GM23248 (cell line): ENCODE measurements at regions not wholly inside any gene's neighbourhood (a gene's known extent, or its start where the extent isn't known, plus 50 kb on each side); places are given as distances from the start of the nearest gene placed in this dataset.

ENCODE experiments used
- DNase-seq: peaks from one replicate; pipeline ENCODE4 v3.0.0-alpha.2; 2015
- H2AFZ ChIP-seq: fragments of 200-600 bp; sonication (generic); 2 replicates; pipeline ENCODE4 v1.6.1; 2016; ENCODE audit warnings: antibody characterized with exemption
- H3F3A ChIP-seq: fragments of 200-600 bp; sonication (generic); 2 replicates; pipeline ENCODE4 v1.6.1; 2016; ENCODE audit warnings: mild to moderate bottlenecking, antibody characterized with exemption, mixed run types; ENCODE audit not compliant: insufficient read depth
- H3K27ac ChIP-seq: fragments of 200-600 bp; sonication (generic); 2 replicates; pipeline ENCODE4 v1.5.1; 2016; ENCODE audit warnings: mild to moderate bottlenecking
- H3K27me3 ChIP-seq: fragments of 200-600 bp; sonication (generic); replicated peaks from 2 replicates; pipeline ENCODE4 v1.6.1; 2016; ENCODE audit warnings: mild to moderate bottlenecking; ENCODE audit not compliant: insufficient read depth
- H3K36me3 ChIP-seq: fragments of 200-600 bp; sonication (generic); 2 replicates; pipeline ENCODE4 v1.6.1; 2016; ENCODE audit warnings: low read depth, mild to moderate bottlenecking
- H3K4me1 ChIP-seq: fragments of 200-600 bp; sonication (generic); 2 replicates; pipeline ENCODE4 v1.6.1; 2016; ENCODE audit warnings: mild to moderate bottlenecking; ENCODE audit not compliant: insufficient read depth
- H3K4me2 ChIP-seq: fragments of 200-600 bp; sonication (generic); one replicate; pipeline ENCODE4 v1.6.1; 2016; ENCODE audit warnings: mild to moderate bottlenecking; ENCODE audit not compliant: unreplicated experiment
- H3K4me3 ChIP-seq: fragments of 200-600 bp; sonication (generic); 2 replicates; pipeline ENCODE4 v1.5.1; 2016; ENCODE audit warnings: mild to moderate bottlenecking
- H3K79me2 ChIP-seq: fragments of 200-600 bp; sonication (generic); 2 replicates; pipeline ENCODE4 v1.6.1; 2016; ENCODE audit warnings: mild to moderate bottlenecking; ENCODE audit not compliant: insufficient read depth
- H3K9ac ChIP-seq: fragments of 200-600 bp; sonication (generic); 2 replicates; pipeline ENCODE4 v1.6.1; 2016; ENCODE audit warnings: mild to moderate bottlenecking
- H3K9me2 ChIP-seq: fragments of 200-600 bp; sonication (generic); 2 replicates; pipeline ENCODE4 v1.6.1; 2016; ENCODE audit warnings: mixed run types, mild to moderate bottlenecking, moderate library complexity; ENCODE audit not compliant: insufficient read depth
- H3K9me3 ChIP-seq: fragments of 200-600 bp; sonication (generic); one replicate; pipeline ENCODE4 v1.6.1; 2017; ENCODE audit warnings: low read depth
- H4K20me1 ChIP-seq: fragments of 200-600 bp; sonication (generic); 2 replicates; pipeline ENCODE4 v1.6.0; 2016; ENCODE audit not compliant: insufficient read depth
- EZH2 ChIP-seq: fragments of 200-600 bp; sonication (generic); IDR thresholded peaks from 2 replicates; pipeline ENCODE4 v1.6.1; 2018; ENCODE audit warnings: antibody characterized with exemption, mild to moderate bottlenecking; ENCODE audit not compliant: insufficient read depth, poor library complexity, severe bottlenecking
- EZH2phosphoT487 ChIP-seq: fragments of 200-600 bp; sonication (generic); IDR thresholded peaks from 2 replicates; pipeline ENCODE4 v1.6.1; 2018; ENCODE audit warnings: antibody characterized with exemption, moderate library complexity, mild to moderate bottlenecking, low read depth; ENCODE audit not compliant: insufficient read depth
- WGBS, 2 experiments: methylation state at CpG; one replicate each; pipeline ENCODE4 v1.1.6; 2015 to 2017; ENCODE audit warnings: low lambda C conversion rate in 2 of 2, low coverage in 1 of 2; ENCODE audit errors: missing lambda C conversion rate in 2 of 2; 5-methylcytosine and 5-hydroxymethylcytosine counted together
- in situ Hi-C: fragments of 300-500 bp; cut with MboI; formaldehyde crosslinking; loops from 2 replicates; pipeline ENCODE4 v1.15.0; 2020

GRCh38 chr6:100274147-100274546, 190.6 kb downstream of the SIM1 start:
- in situ Hi-C loops: no loop called here
- H3K4me2 ChIP-seq: no peak overlapping the region
- H3F3A ChIP-seq: peaks cover 6% of the 10 kb centered on the region; the same call in 1 of the 2 replicates
- H3K27me3 ChIP-seq: no peaks in the 10 kb centered on the region
- H4K20me1 ChIP-seq: no peaks in the 10 kb centered on the region
- no peaks in the 10 kb centered on the region for H3K36me3 ChIP-seq
- no peak for DNase-seq
- peaks cover 16% of the 10 kb centered on the region for H3K4me1 ChIP-seq
- H3K9ac ChIP-seq: no peak overlapping the region
- no peak overlapping the region for H2AFZ ChIP-seq
- H3K9me3 ChIP-seq: no peaks in the 10 kb centered on the region
- no peak overlapping the region for H3K27ac ChIP-seq
- 94 to 100% methylated on average over 1 of the region's 1 CpG for WGBS, 2 experiments
- no peaks in the 10 kb centered on the region for H3K9me2 ChIP-seq
- no peak overlapping the region for H3K4me3 ChIP-seq
- no peaks in the 10 kb centered on the region for H3K79me2 ChIP-seq
- TF ChIP-seq EZH2 (no peak), EZH2phosphoT487 (no peak)

GRCh38 chr6:100271625-100272024, 193.1 kb downstream of the SIM1 start:
- Histone ChIP-seq H3K36me3 (no peaks in the 10 kb centered on the region), H3K9ac (no peak overlapping the region), H3K79me2 (no peaks in the 10 kb centered on the region), H3K4me1 (peaks cover 34% of the 10 kb centered on the region), H3K9me3 (no peaks in the 10 kb centered on the region), H3K27me3 (no peaks in the 10 kb centered on the region), H3K9me2 (no peaks in the 10 kb centered on the region), H3K4me3 (no peak overlapping the region), H4K20me1 (no peaks in the 10 kb centered on the region), H3F3A (peaks cover 21% of the 10 kb centered on the region), H2AFZ (peak overlapping the region; percentile 14; the same call in 1 of the 2 replicates), H3K27ac (no peak overlapping the region), H3K4me2 (no peak overlapping the region)
- in situ Hi-C loops: no loop called here
- no peak for DNase-seq
- no peak for TF ChIP-seq EZH2phosphoT487
- 89 to 93% methylated on average over 2 of the region's 2 CpGs for WGBS, 2 experiments

- DNase-seq: no peak
- no peaks in the 10 kb centered on the region for H3K27me3 ChIP-seq
- no peak overlapping the region for H3K27ac ChIP-seq
- H3K79me2 ChIP-seq: no peaks in the 10 kb centered on the region
- H3K9ac ChIP-seq: no peak overlapping the region
- in situ Hi-C loops: no loop called here
- H3K9me3 ChIP-seq: no peaks in the 10 kb centered on the region
- WGBS, 2 experiments: 97 to 99% methylated on average over 5 of the region's 5 CpGs
- H4K20me1 ChIP-seq: no peaks in the 10 kb centered on the region
- H3F3A ChIP-seq: peaks cover 21% of the 10 kb centered on the region
- no peaks in the 10 kb centered on the region for H3K9me2 ChIP-seq
- no peak overlapping the region for H3K4me2 ChIP-seq
- peak overlapping the region; percentile 14; the same call in 1 of the 2 replicates for H2AFZ ChIP-seq
- TF ChIP-seq EZH2 (no peak), EZH2phosphoT487 (no peak)
- peaks cover 34% of the 10 kb centered on the region for H3K4me1 ChIP-seq
- H3K4me3 ChIP-seq: no peak overlapping the region
- no peaks in the 10 kb centered on the region for H3K36me3 ChIP-seq
These were observed 193.5 kb downstream of the SIM1 start for GRCh38 chr6:100271202-100271601.

GRCh38 chr6:100269189-100269588, 195.5 kb downstream of the SIM1 start:
- H2AFZ ChIP-seq: no peak overlapping the region
- peak overlapping the region; percentile 26 for H3K27ac ChIP-seq
- TF ChIP-seq EZH2phosphoT487: no peak
- TF ChIP-seq EZH2: no peak
- H4K20me1 ChIP-seq: no peaks in the 10 kb centered on the region
- peaks cover 34% of the 10 kb centered on the region for H3K4me1 ChIP-seq
- H3K4me2 ChIP-seq: peak overlapping the region; percentile 82
- no peaks in the 10 kb centered on the region for H3K9me2 ChIP-seq
- peak overlapping the region; percentile 28; the same call in 1 of the 2 replicates for H3K4me3 ChIP-seq
- in situ Hi-C loops: no loop called here
- DNase-seq: peak; percentile 78
- H3K9me3 ChIP-seq: no peaks in the 10 kb centered on the region
- H3K36me3 ChIP-seq: no peaks in the 10 kb centered on the region
- 2 to 3% methylated on average over 2 of the region's 2 CpGs for WGBS, 2 experiments
- peaks cover 21% of the 10 kb centered on the region for H3F3A ChIP-seq
- H3K27me3 ChIP-seq: no peaks in the 10 kb centered on the region
- H3K79me2 ChIP-seq: no peaks in the 10 kb centered on the region
- H3K9ac ChIP-seq: no peak overlapping the region

GRCh38 chr6:100268326-100268725, 196.4 kb downstream of the SIM1 start:
- 91 to 92% methylated on average over 4 of the region's 4 CpGs for WGBS, 2 experiments
- no peak overlapping the region for H2AFZ ChIP-seq

More at GRCh38 chr6:100268326-100268725, 196.4 kb downstream of the SIM1 start:
- Histone ChIP-seq H3K4me3 (no peak overlapping the region), H3F3A (peaks cover 21% of the 10 kb centered on the region), H3K27ac (no peak overlapping the region), H3K9me2 (no peaks in the 10 kb centered on the region), H3K36me3 (no peaks in the 10 kb centered on the region), H3K4me1 (peaks cover 34% of the 10 kb centered on the region), H4K20me1 (no peaks in the 10 kb centered on the region), H3K27me3 (no peaks in the 10 kb centered on the region), H3K4me2 (peak overlapping the region; percentile 82), H3K9me3 (no peaks in the 10 kb centered on the region), H3K9ac (no peak overlapping the region), H3K79me2 (no peaks in the 10 kb centered on the region)
- TF ChIP-seq EZH2phosphoT487: no peak
- no peak for DNase-seq
- in situ Hi-C loops: no loop called here
